ENCODE measurements at regions not wholly inside any gene's neighbourhood (a gene's known extent, or its start where the extent isn't known, plus 50 kb on each side); places are given as distances from the start of the nearest gene placed in this dataset.

- TF ChIP-seq CTCF (tag by site-specific recombination; IDR thresholded peaks at IDR 0.05) (no peak), WT1 (tag by site-specific recombination; IDR thresholded peaks at IDR 0.05) (no peak), KLF7 (tag by site-specific recombination; IDR thresholded peaks at IDR 0.05; ENCODE audit: borderline replicate concordance) (no peak), KLF10 (tag by site-specific recombination; IDR thresholded peaks at IDR 0.05) (no peak)
Measured at GRCh38 chr5:122253794-122254193, 58.2 kb upstream of the SNCAIP start.
